Bronchial epithelial cell (primary cell): ENCODE measurements at regions not wholly inside any gene's neighbourhood (a gene's known extent, or its start where the extent isn't known, plus 50 kb on each side); places are given as distances from the start of the nearest gene placed in this dataset.
"Not testable (repeated sequence)": the region's sequence is repeated elsewhere in the genome, so short reads cannot be mapped to it uniquely, and the experiment has no call there.

Experiments used
- DNase-seq: peaks from one replicate; pipeline ENCODE4 v3.0.0-alpha.2; 2010; ENCODE audit warnings: low read depth
- FAIRE-seq: peaks from 2 replicates; lab custom pipeline; 2011; peaks lifted over from hg19 to GRCh38; lab: Jason Lieb, UNC
- H3K27me3 ChIP-seq: 2 replicates; pipeline ENCODE4 v1.5.1; 2011; ENCODE audit warnings: low read length; ENCODE audit not compliant: control insufficient read depth, insufficient read depth
- H3K36me3 ChIP-seq: 2 replicates; pipeline ENCODE4 v1.5.1; 2011; ENCODE audit warnings: low read length; ENCODE audit not compliant: control insufficient read depth, insufficient read depth
- H3K4me3 ChIP-seq: 2 replicates; pipeline ENCODE4 v1.5.1; 2011; ENCODE audit warnings: mild to moderate bottlenecking, low read depth, low read length, control low read depth
- TF ChIP-seq, protein P1 (sequence below): IDR thresholded peaks from 2 replicates; pipeline ENCODE4 v1.5.1; 2011; ENCODE audit warnings: mild to moderate bottlenecking, moderate library complexity, low read length, control low read depth, inconsistent platforms; ENCODE audit not compliant: insufficient read depth, severe bottlenecking

DNA sequence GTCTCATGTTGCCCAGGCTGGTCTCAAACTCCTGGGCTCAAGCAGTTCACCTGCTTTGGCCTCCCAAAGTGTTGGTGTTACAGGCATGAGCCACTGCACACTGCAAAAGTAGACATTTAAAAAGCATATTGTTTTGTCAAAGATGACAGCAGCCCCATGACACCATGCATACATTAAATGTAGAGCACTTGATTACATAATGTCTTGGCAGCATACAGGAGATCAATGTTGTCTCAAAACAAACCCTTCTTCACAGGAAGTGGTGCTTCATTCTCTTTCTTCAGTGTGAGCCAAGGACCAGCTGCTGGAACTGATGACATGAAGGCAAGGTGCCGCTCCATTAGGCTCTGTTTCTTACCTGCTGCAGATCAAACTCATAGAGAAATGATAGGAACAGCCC, 218.4 kb downstream of the KLF6 start:
- Histone ChIP-seq H3K27me3 (no peaks in the 10 kb centered on the region), H3K36me3 (no peaks in the 10 kb centered on the region), H3K4me3 (no peak overlapping the region)
- DNase-seq, result no peak
- no peak for FAIRE-seq
- TF ChIP-seq, protein P1, sequence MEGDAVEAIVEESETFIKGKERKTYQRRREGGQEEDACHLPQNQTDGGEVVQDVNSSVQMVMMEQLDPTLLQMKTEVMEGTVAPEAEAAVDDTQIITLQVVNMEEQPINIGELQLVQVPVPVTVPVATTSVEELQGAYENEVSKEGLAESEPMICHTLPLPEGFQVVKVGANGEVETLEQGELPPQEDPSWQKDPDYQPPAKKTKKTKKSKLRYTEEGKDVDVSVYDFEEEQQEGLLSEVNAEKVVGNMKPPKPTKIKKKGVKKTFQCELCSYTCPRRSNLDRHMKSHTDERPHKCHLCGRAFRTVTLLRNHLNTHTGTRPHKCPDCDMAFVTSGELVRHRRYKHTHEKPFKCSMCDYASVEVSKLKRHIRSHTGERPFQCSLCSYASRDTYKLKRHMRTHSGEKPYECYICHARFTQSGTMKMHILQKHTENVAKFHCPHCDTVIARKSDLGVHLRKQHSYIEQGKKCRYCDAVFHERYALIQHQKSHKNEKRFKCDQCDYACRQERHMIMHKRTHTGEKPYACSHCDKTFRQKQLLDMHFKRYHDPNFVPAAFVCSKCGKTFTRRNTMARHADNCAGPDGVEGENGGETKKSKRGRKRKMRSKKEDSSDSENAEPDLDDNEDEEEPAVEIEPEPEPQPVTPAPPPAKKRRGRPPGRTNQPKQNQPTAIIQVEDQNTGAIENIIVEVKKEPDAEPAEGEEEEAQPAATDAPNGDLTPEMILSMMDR, result no peak

DNA sequence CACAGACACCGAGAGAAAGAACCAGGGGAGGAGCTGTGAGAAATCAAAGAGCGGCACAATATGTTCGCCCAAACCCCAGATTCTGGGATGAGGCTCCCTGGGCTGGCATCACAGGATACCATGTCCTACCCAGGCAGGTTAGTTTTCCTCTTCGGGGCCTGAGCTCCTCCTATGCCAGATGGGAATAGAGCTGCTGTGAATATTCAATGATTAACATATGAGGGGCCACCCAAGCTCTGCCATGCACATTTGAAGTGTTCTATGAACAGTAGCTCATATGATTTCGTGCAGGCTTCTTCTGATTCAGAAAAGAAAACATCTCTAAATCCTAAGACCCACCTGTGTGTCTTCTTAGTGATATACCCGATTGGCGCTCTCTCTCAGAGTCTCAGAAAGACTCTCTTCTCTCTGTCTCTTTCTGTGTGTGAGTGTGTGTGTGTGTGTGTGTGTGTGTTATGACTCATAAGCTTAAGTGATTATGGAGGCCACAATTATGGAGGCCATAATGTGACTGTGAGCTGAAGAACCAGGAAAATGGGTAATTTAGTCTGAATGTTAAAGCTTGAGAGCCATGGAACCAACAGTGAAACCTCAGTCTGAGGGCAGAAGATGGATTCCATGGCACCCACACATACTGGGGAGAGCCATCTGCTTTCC, 220.5 kb downstream of the KLF6 start:
- no peak for FAIRE-seq
- H3K4me3 ChIP-seq, result no peak overlapping the region
- DNase-seq, result no peak

DNA sequence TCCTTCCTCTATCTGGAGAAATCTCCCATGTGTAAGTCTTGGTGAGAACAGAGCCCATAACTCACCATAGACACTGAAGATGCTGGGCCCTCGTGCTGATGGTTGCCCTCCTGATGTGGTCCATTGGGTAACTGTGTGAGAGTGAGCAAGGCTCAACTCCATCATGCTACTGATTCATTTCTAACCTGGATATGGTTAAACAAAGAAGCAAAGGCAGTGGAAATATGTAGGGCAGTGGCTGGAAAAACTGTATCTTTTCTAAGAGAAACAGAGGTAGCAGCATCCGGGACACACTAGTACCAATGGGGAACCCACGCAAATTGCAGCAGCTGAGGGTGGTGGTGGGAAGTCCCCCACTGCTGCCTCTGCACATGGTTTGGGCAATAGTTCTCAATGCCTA, 221.7 kb downstream of the KLF6 start:
- TF ChIP-seq, protein P1, result no peak
- H3K36me3 ChIP-seq, result no peaks in the 10 kb centered on the region
- FAIRE-seq, result no peak

More for the DNA sequence above, 220.5 kb downstream of the KLF6 start:
- Histone ChIP-seq H3K27me3 (no peaks in the 10 kb centered on the region), H3K36me3 (no peaks in the 10 kb centered on the region)
- TF ChIP-seq, protein P1, result no peak

DNA sequence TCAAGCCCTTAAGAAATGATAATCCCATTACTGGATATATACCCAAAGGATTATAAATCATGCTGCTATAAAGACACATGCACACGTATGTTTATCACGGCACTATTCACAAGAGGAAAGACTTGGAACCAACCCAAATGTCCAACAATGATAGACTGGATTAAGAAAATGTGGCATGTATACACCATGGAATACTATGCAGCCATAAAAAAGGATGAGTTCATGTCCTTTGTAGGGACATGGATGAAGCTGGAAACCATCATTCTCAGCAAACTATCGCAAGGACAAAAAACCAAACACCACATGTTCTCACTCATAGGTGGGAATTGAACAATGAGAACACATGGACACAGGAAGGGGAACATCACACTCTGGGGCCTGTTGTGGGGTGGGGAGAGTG, 224.4 kb downstream of the KLF6 start:
- not testable (repeated sequence) for DNase-seq, H3K27me3 ChIP-seq, H3K36me3 ChIP-seq, FAIRE-seq, H3K4me3 ChIP-seq

More for the DNA sequence above, 221.7 kb downstream of the KLF6 start:
- Histone ChIP-seq H3K27me3 (no peaks in the 10 kb centered on the region), H3K4me3 (no peak overlapping the region)
- no peak for DNase-seq

DNA sequence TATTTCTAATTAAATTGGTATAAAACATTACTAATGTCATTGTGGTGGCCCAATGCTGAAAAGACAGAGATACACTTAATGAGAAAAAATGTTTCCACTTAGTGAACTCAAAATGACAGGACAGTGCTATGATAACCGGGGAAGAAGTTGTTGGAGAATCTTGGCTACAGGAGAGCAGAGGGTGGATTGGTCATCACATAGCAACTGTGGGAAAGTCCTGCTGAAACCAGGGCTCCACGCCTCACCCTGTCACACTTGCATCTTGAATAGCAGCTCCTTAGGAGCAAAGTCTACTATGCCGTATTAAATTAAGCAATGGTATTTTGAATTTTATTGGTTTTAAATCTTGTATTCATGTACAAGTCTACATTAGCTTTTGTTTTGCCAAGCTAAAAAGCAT, 225.5 kb downstream of the KLF6 start:
- no peak for DNase-seq
- FAIRE-seq, result no peak
- Histone ChIP-seq H3K36me3 (no peaks in the 10 kb centered on the region), H3K4me3 (no peak overlapping the region), H3K27me3 (no peaks in the 10 kb centered on the region)
- TF ChIP-seq, protein P1, result no peak

DNA sequence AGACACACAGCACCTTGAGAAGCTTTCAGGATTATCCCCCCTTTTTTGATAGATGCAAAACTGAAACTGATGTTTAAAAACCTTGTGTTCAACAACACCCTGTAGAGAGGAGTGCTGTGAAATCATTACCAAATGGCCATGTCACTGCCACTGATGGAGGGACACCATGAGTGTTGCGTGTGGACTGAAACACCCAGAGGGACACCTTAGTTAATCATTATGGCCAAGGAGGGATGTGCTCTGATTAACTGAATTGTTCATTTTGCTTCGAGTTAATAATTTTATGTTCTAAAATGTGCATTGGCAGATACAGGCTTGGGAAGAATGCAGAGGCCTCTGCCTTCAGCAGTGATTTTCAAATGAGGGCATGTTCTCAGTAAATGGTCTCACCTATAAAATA, 226.0 kb downstream of the KLF6 start:
- Histone ChIP-seq H3K36me3 (no peaks in the 10 kb centered on the region), H3K4me3 (no peak overlapping the region), H3K27me3 (no peaks in the 10 kb centered on the region)
- DNase-seq (no peak), FAIRE-seq (no peak)
- TF ChIP-seq, protein P1, result no peak

DNA sequence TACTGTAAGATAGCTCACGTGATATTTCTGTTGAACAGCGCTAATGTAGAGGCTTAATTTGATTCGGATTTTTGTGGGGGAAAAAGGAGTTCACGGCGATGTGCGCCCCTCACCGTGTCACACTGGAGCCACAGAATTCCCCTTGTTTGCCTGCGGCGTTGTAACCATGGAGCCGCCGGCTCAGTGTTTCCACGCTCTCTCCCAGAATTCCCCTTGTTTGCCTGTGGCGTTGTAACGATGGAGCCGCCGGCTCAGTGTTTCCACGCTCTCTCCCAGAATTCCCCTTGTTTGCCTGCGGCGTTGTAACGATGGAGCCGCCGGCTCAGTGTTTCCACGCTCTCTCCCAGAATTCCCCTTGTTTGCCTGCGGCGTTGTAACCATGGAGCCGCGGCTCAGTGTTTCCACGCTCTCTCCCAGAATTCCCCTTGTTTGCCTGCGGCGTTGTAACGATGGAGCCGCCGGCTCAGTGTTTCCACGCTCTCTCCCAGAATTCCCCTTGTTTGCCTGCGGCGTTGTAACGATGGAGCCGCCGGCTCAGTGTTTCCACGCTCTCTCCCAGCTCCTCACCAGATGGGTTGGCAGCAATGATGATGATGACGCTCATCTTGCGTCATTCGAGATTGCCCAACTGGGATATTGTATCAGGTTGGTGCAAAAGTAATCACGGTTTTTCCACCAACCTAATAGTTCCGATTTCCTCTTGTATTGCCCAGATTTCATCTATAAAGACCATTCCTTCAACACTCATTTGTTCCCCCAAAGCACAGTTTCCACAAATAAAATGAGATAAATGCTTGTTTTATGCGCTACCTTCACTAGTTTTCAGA, 228.6 kb downstream of the KLF6 start:
- not testable (repeated sequence) for H3K4me3 ChIP-seq, H3K27me3 ChIP-seq, FAIRE-seq, DNase-seq, H3K36me3 ChIP-seq
